Esophagus squamous epithelium (tissue), 5 donors: ENCODE measurements at regions not wholly inside any gene's neighbourhood (a gene's known extent, or its start where the extent isn't known, plus 50 kb on each side); places are given as distances from the start of the nearest gene placed in this dataset.

Source experiments
- DNase-seq: peaks from one replicate; lab custom pipeline; 2025; lab: John Stamatoyannopoulos, UW
- H3K27ac ChIP-seq, 4 donors: fragments of 200-600 bp; sonication (generic); one replicate each; pipeline ENCODE4 v1.5.1; 2016 to 2019; ENCODE audit warnings: mild to moderate bottlenecking in 1 of 4
- H3K27me3 ChIP-seq, 4 donors: fragments of 200-600 bp; sonication (generic); 1 replicate in 3 of 4; 2 replicates in 1 of 4; pipeline versions ENCODE4 v1.5.1 to v1.6.0; 2017 to 2021; ENCODE audit warnings: antibody characterized with exemption in 1 of 4
- H3K36me3 ChIP-seq, 3 donors: fragments of 200-600 bp; sonication (generic); one replicate each; pipeline ENCODE4 v1.5.1; 2016 to 2019
- H3K4me1 ChIP-seq, 3 donors: fragments of 200-600 bp; sonication (generic); one replicate each; pipeline ENCODE4 v1.5.1; 2017 to 2019
- H3K4me3 ChIP-seq, 4 donors: fragments of 200-600 bp; sonication (generic); 1 replicate in 3 of 4; 2 replicates in 1 of 4; pipeline ENCODE4 v1.5.1; 2016 to 2019; ENCODE audit warnings: mild to moderate bottlenecking in 2 of 4, moderate library complexity in 1 of 4
- H3K9me3 ChIP-seq, 3 donors: fragments of 200-600 bp; sonication (generic); one replicate each; pipeline ENCODE4 v1.5.1; 2016 to 2019
- CTCF ChIP-seq, 6 experiments: fragments of 450-650 bp in 4 of 6; fragments of 200-600 bp in 2 of 6; sonication (generic) in 2 of 6; IDR thresholded peaks; one replicate each; pipeline ENCODE4 v1.5.1; 2016 to 2019; ENCODE audit warnings: antibody characterized with exemption in 6 of 6, mild to moderate bottlenecking in 4 of 6, moderate library complexity in 4 of 6
- POLR2A ChIP-seq, 4 donors: fragments of 450-650 bp; IDR thresholded peaks; one replicate each; pipeline ENCODE4 v1.6.1; 2017; ENCODE audit warnings: antibody characterized with exemption in 4 of 4, mild to moderate bottlenecking in 4 of 4, moderate library complexity in 3 of 4
- WGBS, 2 donors: methylation state at CpG; one replicate each; pipeline ENCODE4 v1.1.5; 2018; 5-methylcytosine and 5-hydroxymethylcytosine counted together
- intact Hi-C: fragments of 100-400 bp; cut with DNase I; formaldehyde crosslinking; loops from one replicate; pipeline ENCODE4 v1.15.0; 2022
- donor health status: DM: yes; HTN: yes; CAD: no.

- no peak for DNase-seq
- no peak overlapping the region for H3K27ac ChIP-seq
- no peaks in the 10 kb centered on the region for H3K36me3 ChIP-seq
- no peaks in the 10 kb centered on the region for H3K4me1 ChIP-seq
- intact Hi-C loops, result loop anchor here (10.0 kb wide), 1 partner anchor 493 kb away; no protein-coding TSS in a partner anchor
- WGBS, 2 donors, result 58 to 66% methylated on average over 4 of the region's 4 CpGs
- no peak overlapping the region for H3K4me3 ChIP-seq
- H3K9me3 ChIP-seq, result no peaks in the 10 kb centered on the region
- no peak for TF ChIP-seq CTCF (IDR thresholded peaks at IDR 0.05)
- TF ChIP-seq POLR2A (IDR thresholded peaks at IDR 0.05), result no peak
- H3K27me3 ChIP-seq, result no peaks in the 10 kb centered on the region
Observed at GRCh38 chr9:95722141-95722540, 153.3 kb upstream of the ERCC6L2 start.

- TF ChIP-seq CTCF (IDR thresholded peaks at IDR 0.05), result no peak
- no peak for TF ChIP-seq POLR2A (IDR thresholded peaks at IDR 0.05)
- H3K4me3 ChIP-seq, result no peak overlapping the region
- no peaks in the 10 kb centered on the region for H3K9me3 ChIP-seq
- 73 to 74% methylated on average over 5 of the region's 5 CpGs for WGBS, 2 donors
- H3K27me3 ChIP-seq, result no peaks in the 10 kb centered on the region
- H3K36me3 ChIP-seq, result no peaks in the 10 kb centered on the region
- DNase-seq, result no peak
- H3K27ac ChIP-seq, result no peak overlapping the region
- intact Hi-C loops, result loop anchor here (10.0 kb wide), 1 partner anchor 494 kb away; no protein-coding TSS in a partner anchor
- H3K4me1 ChIP-seq, result no peaks in the 10 kb centered on the region
Observed at GRCh38 chr9:95721061-95721531, 154.4 kb upstream of the ERCC6L2 start.

GRCh38 chr9:95720496-95720895 lies 155.0 kb upstream of the ERCC6L2 start:
- H3K27ac ChIP-seq, result no peak overlapping the region
- DNase-seq, result no peak
- no peaks in the 10 kb centered on the region for H3K4me1 ChIP-seq
- intact Hi-C loops, result loop anchor here (10.0 kb wide), 1 partner anchor 494 kb away; no protein-coding TSS in a partner anchor
- WGBS, 2 donors, result 62 to 87% methylated on average over 3 to 6 of the region's 6 CpGs
- no peaks in the 10 kb centered on the region for H3K9me3 ChIP-seq
- no peaks in the 10 kb centered on the region for H3K36me3 ChIP-seq
- H3K4me3 ChIP-seq, result no peak overlapping the region
- no peaks in the 10 kb centered on the region for H3K27me3 ChIP-seq
- TF ChIP-seq CTCF (IDR thresholded peaks at IDR 0.05) (no peak), POLR2A (IDR thresholded peaks at IDR 0.05) (no peak)

- H3K4me3 ChIP-seq, result no peak overlapping the region
- H3K27me3 ChIP-seq, result no peaks in the 10 kb centered on the region
- TF ChIP-seq CTCF (IDR thresholded peaks at IDR 0.05), result no peak
- TF ChIP-seq POLR2A (IDR thresholded peaks at IDR 0.05), result no peak
- no peaks in the 10 kb centered on the region for H3K4me1 ChIP-seq
- H3K9me3 ChIP-seq, result no peaks in the 10 kb centered on the region
- no peak for DNase-seq
- H3K36me3 ChIP-seq, result no peaks in the 10 kb centered on the region
- 90 to 93% methylated on average over 8 of the region's 8 CpGs for WGBS, 2 donors
- H3K27ac ChIP-seq, result no peak overlapping the region
- intact Hi-C loops, result no loop called here
Observed at GRCh38 chr9:95719354-95719753, 156.1 kb upstream of the ERCC6L2 start.

GRCh38 chr9:95718263-95718662 lies 157.2 kb upstream of the ERCC6L2 start:
- H3K36me3 ChIP-seq, result no peaks in the 10 kb centered on the region
- TF ChIP-seq POLR2A (IDR thresholded peaks at IDR 0.05) (no peak), CTCF (IDR thresholded peaks at IDR 0.05) (no peak)
- no peak overlapping the region for H3K27ac ChIP-seq
- H3K4me1 ChIP-seq, result no peaks in the 10 kb centered on the region
- H3K27me3 ChIP-seq, result no peaks in the 10 kb centered on the region
- no peak for DNase-seq
- H3K9me3 ChIP-seq, result no peaks in the 10 kb centered on the region
- H3K4me3 ChIP-seq, result no peak overlapping the region
- intact Hi-C loops, result no loop called here
